Fibroblast of villous mesenchyme (primary cell): ENCODE measurements at regions not wholly inside any gene's neighbourhood (a gene's known extent, or its start where the extent isn't known, plus 50 kb on each side); places are given as distances from the start of the nearest gene placed in this dataset.

Experiments
- DNase-seq: peaks from one replicate; pipeline ENCODE4 v3.0.0-alpha.2; 2010; ENCODE audit warnings: low read depth
- H3K4me3 ChIP-seq: 2 replicates; pipeline ENCODE4 v1.5.1; 2011; ENCODE audit warnings: low read depth, mild to moderate bottlenecking, low read length
- CTCF ChIP-seq: IDR thresholded peaks from 2 replicates; pipeline ENCODE4 v1.5.1; 2012; ENCODE audit warnings: low read depth, mild to moderate bottlenecking, low read length; ENCODE audit not compliant: insufficient read depth

GRCh38 chr11:28521075-28521474 lies 412.9 kb downstream of the METTL15 start:
- no peak for DNase-seq
- H3K4me3 ChIP-seq: no peak overlapping the region
- TF ChIP-seq CTCF: no peak

DNA sequence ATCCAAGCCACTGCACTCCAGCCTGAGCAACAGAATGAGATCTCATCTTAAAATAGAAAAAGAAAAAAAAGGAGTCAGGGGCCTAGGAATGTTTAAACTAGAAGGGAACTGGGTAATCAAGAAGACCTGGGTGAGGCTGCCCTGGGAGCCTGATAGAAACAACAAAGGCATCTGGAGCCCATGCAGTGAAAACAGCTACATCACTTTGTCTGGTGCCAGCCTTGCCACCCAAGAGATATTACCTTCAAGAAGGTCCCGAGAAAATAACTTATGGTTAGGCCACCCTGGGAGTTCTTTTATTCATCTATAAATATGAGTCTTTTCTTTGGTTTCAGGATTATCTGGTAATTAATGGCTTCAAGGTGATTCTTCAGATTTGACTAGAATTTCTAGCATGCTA lies 412.1 kb downstream of the METTL15 start:
- no peak for DNase-seq
- H3K4me3 ChIP-seq: no peak overlapping the region
- TF ChIP-seq CTCF: no peak

DNA sequence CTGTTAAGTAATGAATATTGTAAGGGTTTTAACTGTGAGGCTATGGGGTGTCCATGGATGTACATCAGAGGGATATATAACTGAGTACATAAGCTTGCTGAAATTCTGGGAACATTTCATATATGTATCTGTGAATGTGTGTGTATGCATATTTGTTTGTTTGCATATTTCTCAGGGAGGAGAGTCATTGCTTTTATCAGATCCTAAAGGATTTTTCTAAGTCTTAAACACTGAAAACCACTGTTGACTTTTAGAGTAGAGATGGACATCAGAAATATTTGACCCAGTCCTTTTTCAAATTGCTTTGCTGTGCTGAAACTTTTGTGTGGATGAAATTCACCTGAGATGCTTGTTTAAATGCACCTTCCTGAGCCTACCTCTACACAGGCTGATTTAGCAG lies 410.6 kb downstream of the METTL15 start:
- H3K4me3 ChIP-seq: no peak overlapping the region
- no peak for TF ChIP-seq CTCF
- DNase-seq: no peak

DNA sequence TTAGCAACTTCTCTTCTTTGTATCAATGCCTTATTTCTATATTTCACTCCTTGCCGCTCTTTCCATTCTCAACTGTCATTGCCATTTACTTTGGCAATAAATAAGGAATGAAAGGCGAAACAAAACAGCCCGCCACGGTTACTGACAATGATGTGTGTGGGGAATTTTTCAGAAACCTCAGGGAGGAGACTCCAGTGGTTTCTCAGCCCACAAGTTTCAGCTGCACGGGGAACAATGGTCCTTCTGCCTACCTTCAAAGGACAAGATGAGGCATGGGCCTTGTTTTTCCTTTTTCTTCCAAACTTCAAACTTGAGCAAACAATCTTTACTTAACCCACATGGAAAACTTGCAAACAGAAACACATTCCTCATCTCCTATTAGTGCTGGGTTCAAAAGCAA lies 409.4 kb downstream of the METTL15 start:
- DNase-seq: no peak
- no peak overlapping the region for H3K4me3 ChIP-seq
- no peak for TF ChIP-seq CTCF

GRCh38 chr11:28514391-28514790 lies 406.2 kb downstream of the METTL15 start:
- TF ChIP-seq CTCF: no peak
- H3K4me3 ChIP-seq: no peak overlapping the region
- peak; percentile 19 for DNase-seq

DNA sequence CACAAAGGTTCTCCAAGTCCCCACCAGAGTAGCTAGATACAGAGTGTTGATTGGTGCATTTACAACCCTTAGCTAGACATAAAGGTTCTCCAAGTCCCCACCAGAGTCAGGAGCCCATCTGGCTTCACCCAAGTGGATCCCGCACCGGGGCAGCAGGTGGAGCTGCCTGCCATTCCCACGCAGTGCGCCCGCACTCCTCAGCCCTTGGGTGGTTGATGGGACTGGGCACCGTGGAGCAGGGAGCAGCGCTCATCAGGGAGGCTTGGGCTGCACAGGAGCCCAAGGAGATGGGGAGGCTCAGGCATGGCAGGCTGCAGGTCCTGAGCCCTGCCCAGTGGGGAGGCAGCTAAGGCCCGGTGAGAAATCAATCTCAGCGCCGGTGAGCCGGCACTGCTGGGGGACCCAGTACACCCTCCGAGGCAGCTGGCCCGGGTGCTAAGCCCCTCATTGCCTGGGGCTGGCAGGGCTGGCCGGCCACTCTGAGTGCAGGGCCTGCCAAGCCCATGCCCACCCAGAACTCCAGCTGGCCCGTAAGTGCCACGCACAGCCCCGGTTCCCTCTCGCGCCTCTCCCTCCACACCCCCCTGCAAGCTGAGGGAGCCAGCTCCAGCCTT lies 404.1 kb downstream of the METTL15 start:
- no peak overlapping the region for H3K4me3 ChIP-seq
- DNase-seq: no peak
- no peak for TF ChIP-seq CTCF

GRCh38 chr11:28505232-28505631 lies 397.0 kb downstream of the METTL15 start:
- no peak for TF ChIP-seq CTCF
- DNase-seq: peak; percentile 85

More at GRCh38 chr11:28505232-28505631, 397.0 kb downstream of the METTL15 start:
- no peak overlapping the region for H3K4me3 ChIP-seq
